GM18505 (cell line): ENCODE measurements at regions not wholly inside any gene's neighbourhood (a gene's known extent, or its start where the extent isn't known, plus 50 kb on each side); places are given as distances from the start of the nearest gene placed in this dataset.

Source experiments
- ATAC-seq: cut with Tn5 transposase; IDR thresholded peaks from one replicate; pipeline ENCODE4 v1.9.1; 2021; ENCODE audit not compliant: unreplicated experiment
- POLR2A ChIP-seq: IDR thresholded peaks from 4 replicates; pipeline ENCODE4 v1.6.1; 2011; ENCODE audit warnings: borderline replicate concordance; ENCODE audit not compliant: insufficient read depth, insufficient read length; ENCODE audit errors: extremely low read depth

- no peak for TF ChIP-seq POLR2A
- no peak for ATAC-seq
These were observed 121.8 kb downstream of the BBS10 start for GRCh38 chr12:76226397-76226796.

- no peak for TF ChIP-seq POLR2A
These were observed 124.3 kb downstream of the BBS10 start for GRCh38 chr12:76223869-76224268.

GRCh38 chr12:76220980-76221379 is 127.2 kb downstream of the BBS10 start:
- no peak for ATAC-seq
- TF ChIP-seq POLR2A = no peak

More at GRCh38 chr12:76223869-76224268, 124.3 kb downstream of the BBS10 start:
- ATAC-seq = no peak

GRCh38 chr12:76219806-76220205 is 128.4 kb downstream of the BBS10 start:
- TF ChIP-seq POLR2A = no peak
- no peak for ATAC-seq

DNA sequence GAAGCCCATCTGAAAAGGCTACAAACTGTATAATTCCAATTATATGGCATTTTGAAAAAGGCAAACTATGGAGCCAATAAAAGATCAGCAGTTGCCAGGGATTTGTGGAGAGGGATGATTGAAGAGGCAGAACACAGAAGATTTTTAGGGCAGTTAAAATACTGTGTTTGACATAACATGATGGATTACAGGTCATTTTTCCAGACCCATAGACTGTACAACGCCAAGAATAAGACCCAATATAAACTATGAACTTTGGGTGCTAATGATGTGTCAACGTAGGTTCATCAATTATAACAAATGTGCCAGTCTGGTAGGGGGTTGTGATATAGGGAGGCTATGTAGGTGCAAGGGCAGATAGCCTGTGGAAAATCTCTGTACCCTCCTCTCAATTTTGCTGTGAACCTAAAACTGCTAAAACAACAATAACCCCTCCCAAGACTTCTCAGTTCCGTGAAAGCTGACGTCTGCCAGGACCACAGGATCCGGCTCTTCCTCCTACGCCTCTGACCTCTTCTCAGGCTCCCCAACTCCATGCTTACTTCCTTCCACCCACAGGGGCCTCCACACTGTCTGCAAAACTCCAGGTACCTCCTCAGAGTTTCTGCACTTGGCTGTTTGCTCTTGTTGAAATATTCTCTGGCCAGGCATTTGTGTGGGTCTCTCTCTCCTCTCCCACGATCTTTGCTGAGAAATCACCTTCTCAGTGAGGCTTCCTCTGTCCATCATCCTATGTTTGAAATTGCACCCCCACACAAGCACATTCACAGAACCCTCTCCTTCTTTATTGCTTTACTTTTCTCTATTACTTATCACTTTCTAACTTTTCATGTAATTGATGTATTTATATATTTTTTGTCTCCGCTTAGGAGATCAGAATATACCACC is 131.4 kb downstream of the BBS10 start:
- no peak for ATAC-seq
- TF ChIP-seq POLR2A = no peak

GRCh38 chr12:76208129-76208528 is 123.6 kb upstream of the NAP1L1 start:
- ATAC-seq = no peak

GRCh38 chr12:76206677-76207072 is 122.2 kb upstream of the NAP1L1 start:
- no peak for ATAC-seq
- no peak for TF ChIP-seq POLR2A

More at GRCh38 chr12:76208129-76208528, 123.6 kb upstream of the NAP1L1 start:
- no peak for TF ChIP-seq POLR2A

GRCh38 chr12:76206039-76206676 is 121.7 kb upstream of the NAP1L1 start:
- no peak for TF ChIP-seq POLR2A
- no peak for ATAC-seq

DNA sequence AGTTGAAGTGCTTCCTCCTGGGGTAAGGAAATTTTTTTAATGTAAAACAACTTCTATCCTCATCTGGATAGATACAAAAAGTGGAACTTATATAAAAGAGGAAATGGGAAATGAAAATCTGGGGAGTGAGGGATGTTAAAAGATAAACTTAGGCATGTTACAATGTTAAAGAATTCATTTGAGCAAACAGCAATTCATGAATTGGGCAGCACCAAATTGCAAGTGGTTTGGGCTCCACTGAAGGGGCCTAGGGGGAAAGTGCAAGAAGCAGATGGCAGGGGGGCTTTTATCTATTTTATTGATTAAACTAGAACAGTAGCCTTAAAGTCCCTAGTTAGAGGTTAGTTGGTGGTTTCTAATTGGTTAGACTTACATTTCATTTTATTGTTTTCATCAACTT is 118.1 kb upstream of the NAP1L1 start:
- no peak for ATAC-seq

DNA sequence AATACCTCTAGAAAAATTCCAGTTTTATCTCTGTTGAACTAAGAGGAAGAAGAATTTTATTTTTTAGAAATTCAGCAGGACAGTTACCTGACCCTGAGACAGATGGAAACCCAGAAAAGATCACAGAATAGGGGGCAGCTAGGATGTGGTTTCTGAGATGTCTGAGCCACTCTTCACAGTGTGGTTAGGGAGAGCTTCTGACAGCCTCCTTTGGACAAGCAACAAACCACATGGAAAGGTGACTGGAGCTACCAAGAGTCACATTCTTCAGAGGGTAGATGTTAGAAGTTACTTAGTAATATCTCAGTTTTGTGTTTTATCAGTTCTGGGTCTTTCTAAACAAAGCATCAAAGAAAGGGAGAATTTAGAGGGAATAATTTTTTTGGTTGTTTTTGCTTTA is 117.3 kb upstream of the NAP1L1 start:
- ATAC-seq = no peak
- no peak for TF ChIP-seq POLR2A

More for the DNA sequence above, 118.1 kb upstream of the NAP1L1 start:
- no peak for TF ChIP-seq POLR2A

GRCh38 chr12:76201316-76201715 is 116.8 kb upstream of the NAP1L1 start:
- ATAC-seq = no peak
- TF ChIP-seq POLR2A = no peak

- no peak for TF ChIP-seq POLR2A
- ATAC-seq = no peak
These were observed 115.3 kb upstream of the NAP1L1 start for GRCh38 chr12:76199808-76200207.

- no peak for ATAC-seq
- TF ChIP-seq POLR2A = no peak
These were observed 114.4 kb upstream of the NAP1L1 start for GRCh38 chr12:76198839-76199238.

DNA sequence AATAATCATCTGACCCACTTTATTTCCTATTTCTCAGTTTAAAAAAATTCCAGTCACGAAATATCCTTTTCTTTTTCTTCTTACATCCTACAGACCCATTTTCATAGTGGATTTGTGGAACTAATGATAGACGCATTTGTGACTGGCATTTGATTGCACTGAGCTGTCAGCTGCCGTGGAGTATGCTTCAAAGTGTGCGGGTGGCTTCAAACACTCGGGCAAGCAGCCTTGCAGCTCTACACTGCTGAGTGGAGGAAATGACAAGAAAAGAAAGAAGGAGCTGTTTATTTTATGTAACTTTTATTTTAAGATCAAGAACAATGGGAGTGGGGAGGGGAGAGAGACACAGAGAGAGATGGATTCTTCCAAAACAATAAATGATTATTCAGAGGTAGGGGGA is 112.8 kb upstream of the NAP1L1 start:
- ATAC-seq = no peak
- no peak for TF ChIP-seq POLR2A

DNA sequence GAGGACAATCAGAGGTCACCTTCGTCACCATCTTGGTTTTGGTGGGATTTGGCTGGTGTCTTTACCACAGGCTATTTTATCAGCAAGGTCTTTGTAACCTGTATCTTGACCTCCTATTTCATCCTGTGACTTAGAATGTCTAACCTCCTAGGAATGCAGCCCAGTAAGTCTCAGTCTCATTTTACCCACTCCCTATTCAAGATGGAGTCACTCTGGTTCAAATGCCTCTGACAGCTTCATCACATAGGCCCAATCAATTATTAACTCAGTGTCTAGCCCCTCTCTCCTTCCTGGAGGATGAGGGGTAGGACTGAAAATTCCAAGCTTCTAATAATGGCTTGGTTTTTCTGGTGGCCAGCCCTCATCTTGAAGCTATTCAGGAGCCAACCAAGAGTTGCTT is 111.4 kb upstream of the NAP1L1 start:
- TF ChIP-seq POLR2A = no peak
- no peak for ATAC-seq

- ATAC-seq = no peak
These were observed 110.2 kb upstream of the NAP1L1 start for GRCh38 chr12:76194724-76195123.

More at GRCh38 chr12:76194724-76195123, 110.2 kb upstream of the NAP1L1 start:
- TF ChIP-seq POLR2A = no peak
